ENCODE measurements at regions not wholly inside any gene's neighbourhood (a gene's known extent, or its start where the extent isn't known, plus 50 kb on each side); places are given as distances from the start of the nearest gene placed in this dataset.

DNA sequence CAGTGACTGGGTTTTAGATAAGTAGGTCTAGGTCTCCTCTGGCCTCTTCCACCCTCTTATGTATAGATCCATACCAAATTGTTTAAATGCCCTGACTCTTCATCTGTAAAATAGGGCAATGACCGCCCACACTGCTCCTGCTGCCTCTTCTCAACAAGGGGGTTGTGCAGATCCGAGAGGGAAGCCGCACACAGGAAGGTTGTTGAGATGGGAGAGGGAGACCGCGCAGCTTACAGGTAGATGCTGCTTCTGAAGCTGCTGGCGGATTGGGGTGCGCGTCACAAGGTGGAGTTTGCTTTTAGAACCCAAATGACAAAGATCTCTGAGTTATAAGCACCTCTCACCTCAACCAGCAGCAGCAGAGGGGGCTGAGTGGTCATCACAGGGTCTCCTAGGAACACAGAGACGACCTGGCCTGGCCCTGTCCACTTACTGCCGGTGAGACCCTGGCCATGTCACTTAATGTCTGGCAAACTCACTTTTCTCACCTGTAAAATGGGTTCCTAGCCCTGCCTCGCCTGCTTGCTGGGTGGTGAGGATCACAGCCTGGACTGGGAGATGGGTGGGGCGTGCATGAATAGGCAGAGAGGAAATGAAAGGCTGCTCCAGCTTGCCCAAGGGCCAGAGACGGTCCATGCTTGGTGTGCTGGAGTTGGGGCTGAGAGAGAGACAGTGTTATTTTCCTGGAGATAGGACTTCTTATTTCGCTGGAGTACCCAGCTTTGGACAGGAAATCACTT, 251.3 kb downstream of the EIPR1 start:
- TF ChIP-seq POLR2AphosphoS5 (IDR thresholded peaks at IDR 0.05): no peak
- H3K36me3 ChIP-seq: no peaks in the 10 kb centered on the region
- H3K27ac ChIP-seq: no peak overlapping the region
- DNase-seq: no peak
- peaks cover 0 to 6% (median 0%) of the 10 kb centered on the region in 3 donors for H3K27me3 ChIP-seq
- intact Hi-C loops (cut with DNase I): no loop called here
- no peaks in the 10 kb centered on the region for H3K4me1 ChIP-seq
- no peak overlapping the region for H3K4me3 ChIP-seq
- 83 to 89% methylated on average over 14 of the region's 14 CpGs for WGBS, 2 donors
- peaks cover 0 to under 1% (median 0%) of the 10 kb centered on the region in 4 donors for H3K9me3 ChIP-seq

DNA sequence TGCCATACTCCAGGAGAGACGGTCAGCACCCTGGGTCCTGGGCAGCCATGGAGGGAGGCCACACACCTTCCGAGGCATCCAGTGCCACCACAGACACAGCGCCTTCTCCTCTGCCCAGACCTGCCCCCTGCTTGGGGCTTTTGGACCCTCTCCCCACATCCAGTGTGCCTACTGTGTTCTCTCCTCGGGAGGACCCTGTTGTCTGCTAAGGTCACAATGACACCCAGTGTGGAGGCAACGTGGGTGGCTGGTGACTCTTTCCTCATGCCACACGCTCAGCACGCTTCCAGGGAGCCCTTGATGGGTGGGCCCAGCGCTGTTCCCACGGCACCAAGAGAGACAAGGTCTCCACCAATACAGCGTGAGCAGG, 251.9 kb downstream of the EIPR1 start:
- 88 to 93% methylated on average over 10 of the region's 10 CpGs for WGBS, 2 donors
- Histone ChIP-seq H3K27ac (no peak overlapping the region), H3K4me3 (no peak overlapping the region), H3K27me3 (no peaks in the 10 kb centered on the region), H3K4me1 (no peaks in the 10 kb centered on the region), H3K36me3 (no peaks in the 10 kb centered on the region), H3K9me3 (peaks cover 0 to 2% (median 0%) of the 10 kb centered on the region in 4 donors)
- no peak for TF ChIP-seq EP300 (IDR thresholded peaks at IDR 0.05)
- TF ChIP-seq POLR2A (IDR thresholded peaks at IDR 0.05): no peak
- intact Hi-C loops (cut with DNase I): no loop called here
- peak; percentile 58 for DNase-seq

DNA sequence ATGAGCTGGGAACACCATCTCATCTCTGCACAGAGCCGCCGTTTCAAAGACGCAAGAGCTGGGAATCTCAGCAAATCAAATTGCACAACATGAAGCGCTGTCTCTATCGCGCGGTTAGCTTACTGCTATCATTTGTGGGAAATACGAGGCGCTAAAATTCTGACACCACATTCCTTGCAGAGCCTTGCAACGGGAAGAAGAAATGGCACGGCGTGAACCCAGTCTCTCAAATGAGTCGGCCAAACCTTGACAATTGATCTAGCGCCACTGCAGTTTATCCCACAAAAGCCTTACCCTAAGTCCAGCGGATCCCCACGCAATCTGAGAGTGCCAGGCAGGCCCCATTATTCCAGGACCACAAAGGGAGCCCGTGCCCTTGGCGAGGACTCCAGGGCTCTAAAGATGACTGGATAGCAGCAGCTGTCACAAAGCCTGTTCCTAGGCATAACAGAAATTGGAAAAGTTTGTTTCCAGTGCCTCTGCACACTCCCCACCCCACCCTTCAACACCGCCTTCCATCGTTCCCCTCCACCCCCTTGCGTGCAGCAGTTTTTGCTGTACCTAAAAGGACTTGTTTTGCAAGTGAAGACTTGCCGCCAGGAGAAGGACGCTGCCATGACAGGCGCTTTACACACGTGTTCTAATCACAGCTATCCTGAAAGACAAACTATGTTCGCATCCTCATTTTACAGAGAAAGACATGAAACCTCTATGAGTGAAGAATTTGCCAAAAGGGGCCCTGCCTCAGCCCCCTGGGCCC, 252.4 kb downstream of the EIPR1 start:
- no peaks in the 10 kb centered on the region for H3K36me3 ChIP-seq
- H3K9me3 ChIP-seq: peaks cover 0 to 2% (median 0%) of the 10 kb centered on the region in 4 donors
- H3K4me3 ChIP-seq: no peak overlapping the region
- no peaks in the 10 kb centered on the region for H3K4me1 ChIP-seq
- no peak for DNase-seq
- intact Hi-C loops (cut with DNase I): no loop called here
- no peaks in the 10 kb centered on the region for H3K27me3 ChIP-seq
- H3K27ac ChIP-seq: no peak overlapping the region
- WGBS, 2 donors: 86 to 92% methylated on average over 26 of the region's 26 CpGs
- TF ChIP-seq, protein P1, sequence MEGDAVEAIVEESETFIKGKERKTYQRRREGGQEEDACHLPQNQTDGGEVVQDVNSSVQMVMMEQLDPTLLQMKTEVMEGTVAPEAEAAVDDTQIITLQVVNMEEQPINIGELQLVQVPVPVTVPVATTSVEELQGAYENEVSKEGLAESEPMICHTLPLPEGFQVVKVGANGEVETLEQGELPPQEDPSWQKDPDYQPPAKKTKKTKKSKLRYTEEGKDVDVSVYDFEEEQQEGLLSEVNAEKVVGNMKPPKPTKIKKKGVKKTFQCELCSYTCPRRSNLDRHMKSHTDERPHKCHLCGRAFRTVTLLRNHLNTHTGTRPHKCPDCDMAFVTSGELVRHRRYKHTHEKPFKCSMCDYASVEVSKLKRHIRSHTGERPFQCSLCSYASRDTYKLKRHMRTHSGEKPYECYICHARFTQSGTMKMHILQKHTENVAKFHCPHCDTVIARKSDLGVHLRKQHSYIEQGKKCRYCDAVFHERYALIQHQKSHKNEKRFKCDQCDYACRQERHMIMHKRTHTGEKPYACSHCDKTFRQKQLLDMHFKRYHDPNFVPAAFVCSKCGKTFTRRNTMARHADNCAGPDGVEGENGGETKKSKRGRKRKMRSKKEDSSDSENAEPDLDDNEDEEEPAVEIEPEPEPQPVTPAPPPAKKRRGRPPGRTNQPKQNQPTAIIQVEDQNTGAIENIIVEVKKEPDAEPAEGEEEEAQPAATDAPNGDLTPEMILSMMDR (IDR thresholded peaks at IDR 0.05): no peak
- TF ChIP-seq POLR2AphosphoS5 (IDR thresholded peaks at IDR 0.05): no peak
- no peak for TF ChIP-seq EP300 (IDR thresholded peaks at IDR 0.05)
- no peak for TF ChIP-seq POLR2A (IDR thresholded peaks at IDR 0.05)

DNA sequence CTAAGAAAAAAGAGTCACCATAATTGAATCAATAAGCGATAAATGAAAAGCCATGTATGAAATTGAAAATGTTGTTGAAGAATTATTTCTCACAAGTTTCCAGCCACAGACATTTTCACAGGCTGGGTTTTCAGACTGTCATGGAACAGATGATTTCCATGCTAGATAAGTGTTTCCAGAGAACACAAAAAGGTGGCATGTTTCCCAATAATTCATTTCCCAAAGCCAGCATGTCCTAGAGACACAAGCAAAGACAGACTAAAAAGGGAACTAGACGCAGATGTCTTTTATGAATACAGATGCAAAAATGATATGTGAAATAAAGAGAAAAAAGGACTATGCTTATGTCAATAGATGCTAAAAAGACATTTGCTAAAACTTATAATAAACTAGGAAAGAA, 255.1 kb downstream of the EIPR1 start:
- Histone ChIP-seq H3K27ac (no peak overlapping the region), H3K4me1 (no peaks in the 10 kb centered on the region), H3K27me3 (no peaks in the 10 kb centered on the region), H3K4me3 (no peak overlapping the region), H3K36me3 (no peaks in the 10 kb centered on the region), H3K9me3 (peaks cover 0 to 2% (median 0%) of the 10 kb centered on the region in 4 donors)
- intact Hi-C loops (cut with DNase I): no loop called here
- no peak for TF ChIP-seq POLR2A (IDR thresholded peaks at IDR 0.05)
- TF ChIP-seq, protein P1 (IDR thresholded peaks at IDR 0.05): no peak
- no peak for TF ChIP-seq EP300 (IDR thresholded peaks at IDR 0.05)
- no peak for TF ChIP-seq POLR2AphosphoS5 (IDR thresholded peaks at IDR 0.05)
- 87% methylated on average over 2 of the region's 2 CpGs for WGBS, 2 donors
- no peak for DNase-seq

DNA sequence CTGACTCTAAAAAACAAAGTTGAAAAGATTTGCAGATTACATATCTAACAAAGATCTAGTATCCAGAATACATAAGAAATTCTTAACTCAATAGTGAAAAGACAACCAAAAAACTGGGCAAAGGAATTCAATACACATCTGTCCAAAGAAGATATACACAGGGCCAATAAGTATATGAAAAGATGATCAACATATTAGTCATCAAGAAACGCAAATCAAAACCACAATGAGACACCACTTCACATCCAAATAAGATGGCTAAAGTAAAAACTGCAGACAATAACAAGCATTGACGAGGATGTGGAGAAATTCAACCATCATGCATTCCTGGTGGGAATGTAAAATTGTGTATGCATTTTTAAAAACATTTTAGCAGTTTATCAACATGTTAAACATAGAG, 256.0 kb downstream of the EIPR1 start:
- TF ChIP-seq POLR2AphosphoS5 (IDR thresholded peaks at IDR 0.05) (no peak), EP300 (IDR thresholded peaks at IDR 0.05) (no peak), POLR2A (IDR thresholded peaks at IDR 0.05) (no peak)
- TF ChIP-seq, protein P1 (IDR thresholded peaks at IDR 0.05): no peak
- H3K4me3 ChIP-seq: no peak overlapping the region
- no peak overlapping the region for H3K27ac ChIP-seq
- WGBS, 2 donors: 81 to 89% methylated on average over 2 of the region's 2 CpGs
- intact Hi-C loops (cut with DNase I): no loop called here
- no peaks in the 10 kb centered on the region for H3K36me3 ChIP-seq
- peaks cover 0 to 2% (median 0%) of the 10 kb centered on the region in 4 donors for H3K9me3 ChIP-seq
- DNase-seq: no peak
- H3K4me1 ChIP-seq: no peaks in the 10 kb centered on the region
- no peaks in the 10 kb centered on the region for H3K27me3 ChIP-seq

Data from sigmoid colon (tissue), 6 donors.